Astrocyte of the spinal cord (primary cell): ENCODE measurements at regions not wholly inside any gene's neighbourhood (a gene's known extent, or its start where the extent isn't known, plus 50 kb on each side); places are given as distances from the start of the nearest gene placed in this dataset.

Source experiments
- DNase-seq: peaks from one replicate; pipeline ENCODE4 v3.0.0; 2011; ENCODE audit warnings: low read depth, low spot score
- H3K4me3 ChIP-seq: 2 replicates; pipeline ENCODE4 v1.5.1; 2011; ENCODE audit warnings: low read depth, mild to moderate bottlenecking, low read length, moderate library complexity
- CTCF ChIP-seq: IDR thresholded peaks from 2 replicates; pipeline ENCODE4 v1.5.1; 2012; ENCODE audit warnings: low read depth, mild to moderate bottlenecking, low read length, inconsistent platforms
- in situ Hi-C: cut with HindIII; loops from 2 replicates; pipeline ENCODE4 v1.10.0; 2017; ENCODE audit warnings: low sequenced_read_pairs

DNA sequence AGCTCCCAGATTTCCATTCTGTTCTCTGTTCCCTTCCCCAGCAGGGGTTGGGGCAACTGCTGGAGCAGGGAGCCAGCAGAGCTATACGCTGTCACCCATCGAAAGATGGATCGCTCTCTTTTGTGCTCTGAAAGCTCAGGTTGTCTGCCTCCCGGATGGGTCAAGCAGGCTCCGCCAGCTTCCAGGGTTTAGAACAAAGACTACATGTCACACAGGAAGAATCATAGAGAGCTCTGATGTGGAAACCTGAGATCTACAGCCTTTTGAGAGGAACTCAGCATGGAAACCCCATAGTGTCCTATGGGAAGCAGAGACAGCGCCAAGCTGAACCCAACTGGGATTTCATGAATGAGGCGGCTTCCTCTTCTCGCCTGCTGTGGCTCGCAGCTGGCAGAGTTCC lies 205.4 kb downstream of the HS3ST1 start:
- DNase-seq = peak; percentile 15
- no peak for TF ChIP-seq CTCF
- in situ Hi-C loops = no loop called here
- no peak overlapping the region for H3K4me3 ChIP-seq

DNA sequence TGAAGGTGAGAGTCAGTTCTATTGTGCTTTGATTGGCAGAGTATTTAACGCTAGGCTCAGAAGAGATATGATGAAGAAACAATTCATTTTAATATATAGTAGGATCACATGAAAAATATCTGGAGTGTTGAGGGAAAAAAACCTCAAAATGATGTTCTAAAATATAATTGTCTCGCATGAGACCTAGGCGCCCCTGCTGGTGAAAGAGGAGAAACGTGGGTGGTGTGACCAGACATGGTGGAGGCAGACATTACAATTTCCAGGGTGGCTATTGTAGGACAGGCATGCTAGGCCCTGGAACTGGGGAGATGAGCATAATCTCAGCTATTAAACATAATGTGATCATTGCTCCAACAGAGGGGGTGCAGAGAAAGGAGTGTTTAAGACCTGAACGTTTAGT lies 210.0 kb downstream of the HS3ST1 start:
- in situ Hi-C loops = no loop called here
- TF ChIP-seq CTCF = no peak
- no peak for DNase-seq

DNA sequence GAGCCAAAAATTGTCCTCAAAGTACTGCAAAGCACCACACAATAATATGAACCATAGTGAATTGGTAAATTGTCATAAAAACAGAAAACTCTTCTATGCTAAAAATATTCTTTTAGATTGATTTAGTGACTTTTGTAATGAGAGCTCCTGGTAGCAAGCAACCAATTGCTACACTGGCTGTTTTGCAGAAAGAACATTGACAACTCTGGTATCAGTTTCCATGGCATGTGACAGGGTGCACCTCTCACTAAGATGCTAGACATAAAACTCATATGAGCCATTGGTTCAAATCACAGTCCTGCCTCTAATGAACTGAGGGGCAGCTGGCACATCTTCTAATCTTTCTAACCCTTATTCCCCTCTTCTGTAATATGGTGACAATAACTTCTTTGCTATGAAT lies 212.2 kb downstream of the HS3ST1 start:
- no peak overlapping the region for H3K4me3 ChIP-seq
- in situ Hi-C loops = no loop called here
- DNase-seq = no peak
- TF ChIP-seq CTCF = no peak

More for the DNA sequence above, 210.0 kb downstream of the HS3ST1 start:
- H3K4me3 ChIP-seq = no peak overlapping the region

DNA sequence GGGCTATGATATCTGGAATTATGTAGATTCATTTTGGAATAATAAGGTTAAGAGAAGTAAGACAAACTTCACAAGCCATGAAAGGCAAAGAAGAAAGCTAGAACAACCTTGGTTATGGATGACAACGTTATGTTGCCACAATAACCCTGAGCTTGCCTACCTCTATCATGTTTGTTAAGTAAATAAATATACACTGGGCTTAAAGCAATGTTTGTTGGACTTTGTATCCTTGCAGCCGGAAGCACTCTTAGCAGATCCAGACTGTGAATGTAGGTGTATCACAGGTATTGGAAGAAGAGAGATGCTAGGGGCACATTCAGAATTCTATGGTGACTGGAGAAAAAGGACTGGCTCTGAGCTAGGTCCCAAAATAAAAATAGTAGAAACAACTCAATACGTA lies 214.4 kb downstream of the HS3ST1 start:
- in situ Hi-C loops = no loop called here
- no peak for TF ChIP-seq CTCF
- H3K4me3 ChIP-seq = no peak overlapping the region
- DNase-seq = no peak

- in situ Hi-C loops = no loop called here
These were observed 218.9 kb downstream of the HS3ST1 start for GRCh38 chr4:11209826-11210225.

GRCh38 chr4:11201256-11201655 lies 227.4 kb downstream of the HS3ST1 start:
- no peak for DNase-seq
- H3K4me3 ChIP-seq = no peak overlapping the region
- TF ChIP-seq CTCF = no peak
- in situ Hi-C loops = no loop called here

More at GRCh38 chr4:11209826-11210225, 218.9 kb downstream of the HS3ST1 start:
- H3K4me3 ChIP-seq = no peak overlapping the region
- TF ChIP-seq CTCF = no peak
- no peak for DNase-seq
